ENCODE measurements at regions not wholly inside any gene's neighbourhood (a gene's known extent, or its start where the extent isn't known, plus 50 kb on each side); places are given as distances from the start of the nearest gene placed in this dataset.

DNA sequence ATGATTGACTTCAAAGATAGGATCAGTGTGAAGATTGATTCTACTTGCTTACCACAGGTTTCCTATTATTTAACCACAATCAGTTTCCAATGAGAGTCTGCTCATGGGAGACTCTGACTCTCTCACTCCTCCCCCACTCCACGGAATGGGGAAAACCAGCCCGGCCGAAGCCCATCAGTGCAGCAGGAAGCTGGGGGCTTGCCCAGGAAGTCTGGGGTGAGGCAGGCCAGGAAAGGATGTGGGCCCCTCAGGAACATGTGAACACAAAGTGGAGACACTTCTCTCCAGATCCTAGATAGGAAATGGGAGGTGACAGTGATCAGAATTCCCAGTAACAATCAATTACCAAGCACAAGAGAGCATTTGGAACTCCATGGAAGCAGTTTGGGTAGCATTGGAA is 144.2 kb downstream of the TTLL2 start:
- no peak for TF ChIP-seq POLR2A (IDR thresholded peaks at IDR 0.05)
- TF ChIP-seq, protein P1, sequence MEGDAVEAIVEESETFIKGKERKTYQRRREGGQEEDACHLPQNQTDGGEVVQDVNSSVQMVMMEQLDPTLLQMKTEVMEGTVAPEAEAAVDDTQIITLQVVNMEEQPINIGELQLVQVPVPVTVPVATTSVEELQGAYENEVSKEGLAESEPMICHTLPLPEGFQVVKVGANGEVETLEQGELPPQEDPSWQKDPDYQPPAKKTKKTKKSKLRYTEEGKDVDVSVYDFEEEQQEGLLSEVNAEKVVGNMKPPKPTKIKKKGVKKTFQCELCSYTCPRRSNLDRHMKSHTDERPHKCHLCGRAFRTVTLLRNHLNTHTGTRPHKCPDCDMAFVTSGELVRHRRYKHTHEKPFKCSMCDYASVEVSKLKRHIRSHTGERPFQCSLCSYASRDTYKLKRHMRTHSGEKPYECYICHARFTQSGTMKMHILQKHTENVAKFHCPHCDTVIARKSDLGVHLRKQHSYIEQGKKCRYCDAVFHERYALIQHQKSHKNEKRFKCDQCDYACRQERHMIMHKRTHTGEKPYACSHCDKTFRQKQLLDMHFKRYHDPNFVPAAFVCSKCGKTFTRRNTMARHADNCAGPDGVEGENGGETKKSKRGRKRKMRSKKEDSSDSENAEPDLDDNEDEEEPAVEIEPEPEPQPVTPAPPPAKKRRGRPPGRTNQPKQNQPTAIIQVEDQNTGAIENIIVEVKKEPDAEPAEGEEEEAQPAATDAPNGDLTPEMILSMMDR (IDR thresholded peaks at IDR 0.05) = no peak
